HG02870 (cell line): ENCODE measurements at regions not wholly inside any gene's neighbourhood (a gene's known extent, or its start where the extent isn't known, plus 50 kb on each side); places are given as distances from the start of the nearest gene placed in this dataset.
"Not testable (repeated sequence)": the region's sequence is repeated elsewhere in the genome, so short reads cannot be mapped to it uniquely, and the experiment has no call there.

Experiments used
- ATAC-seq: cut with Tn5 transposase; IDR thresholded peaks from one replicate; pipeline ENCODE4 v1.9.1; 2021; ENCODE audit warnings: mild to moderate bottlenecking, moderate library complexity; ENCODE audit not compliant: unreplicated experiment

DNA sequence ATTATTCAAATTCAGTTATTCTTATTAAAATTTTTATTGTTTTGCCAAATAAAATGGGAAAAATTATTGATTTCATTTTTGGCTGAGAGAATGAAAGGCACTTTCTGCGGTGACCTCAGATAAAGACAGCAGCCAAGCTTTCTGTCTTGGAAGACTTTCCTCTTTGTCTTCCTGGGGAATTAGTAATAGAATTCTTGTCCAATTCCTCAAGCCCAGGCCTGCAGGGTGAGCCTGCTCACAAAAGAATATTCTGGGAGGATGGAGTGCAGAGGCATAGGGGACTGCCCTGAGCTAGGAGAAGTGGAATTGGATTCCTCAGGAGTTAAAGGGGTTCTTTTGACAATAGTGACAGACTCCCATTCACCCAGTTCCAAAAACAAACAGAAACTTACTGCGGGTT lies 614.5 kb upstream of the ADGRL2 start:
- no peak for ATAC-seq

DNA sequence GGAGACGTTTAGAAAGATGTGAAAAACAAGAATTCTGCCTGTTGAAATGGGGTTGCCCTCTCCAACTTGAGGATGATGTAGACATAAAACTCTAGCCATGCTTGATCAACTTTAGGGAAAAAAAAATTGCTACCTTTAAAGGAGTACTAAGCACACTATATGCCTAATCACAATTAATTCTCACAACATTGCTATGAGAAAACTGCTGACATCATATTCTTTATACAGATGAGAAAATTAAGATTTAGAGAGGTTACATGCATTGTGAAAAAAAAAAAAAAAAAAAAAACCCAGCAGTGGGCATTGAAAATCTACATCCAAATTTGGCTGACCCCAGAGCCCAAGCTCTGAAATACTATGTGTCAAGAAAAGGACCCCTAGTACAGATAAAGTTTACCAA lies 617.2 kb upstream of the ADGRL2 start:
- no peak for ATAC-seq

DNA sequence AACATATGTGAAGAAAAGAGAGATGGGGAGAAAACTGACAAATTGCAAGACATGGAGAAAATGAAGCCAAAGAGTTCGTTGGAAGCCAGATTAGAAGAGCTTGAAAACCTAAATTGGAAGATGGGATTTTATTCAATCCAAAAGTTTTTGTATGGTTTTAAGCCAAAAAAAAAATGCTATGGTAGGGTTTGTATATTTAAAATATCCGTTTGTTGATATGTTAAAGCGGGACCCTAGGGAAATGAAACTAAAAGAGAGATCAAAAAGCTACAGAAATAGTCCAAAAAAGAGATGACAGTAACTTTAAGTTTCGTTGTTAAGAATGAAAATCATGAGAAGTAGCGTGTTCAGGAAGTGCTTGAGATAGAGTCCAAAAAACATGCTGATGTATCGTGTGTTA lies 617.7 kb upstream of the ADGRL2 start:
- no peak for ATAC-seq

DNA sequence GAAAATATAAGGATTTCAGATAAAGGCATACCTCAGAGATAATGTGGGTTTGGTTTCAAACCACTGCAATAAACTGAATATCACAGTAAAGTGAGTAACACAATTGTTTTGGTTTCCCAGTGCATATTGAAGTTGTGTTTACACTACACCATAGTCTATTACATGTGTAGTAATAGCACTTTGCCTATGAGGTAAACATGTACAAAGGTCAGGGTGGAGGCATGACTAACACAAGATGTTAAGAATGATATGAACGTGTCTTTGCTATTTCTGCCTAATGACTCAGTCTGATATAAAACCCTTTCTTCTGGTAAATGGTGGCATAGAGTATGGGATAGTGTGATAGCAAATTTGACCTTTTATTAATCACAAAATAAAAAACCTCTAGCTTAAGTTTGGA lies 621.5 kb upstream of the ADGRL2 start:
- no peak for ATAC-seq

DNA sequence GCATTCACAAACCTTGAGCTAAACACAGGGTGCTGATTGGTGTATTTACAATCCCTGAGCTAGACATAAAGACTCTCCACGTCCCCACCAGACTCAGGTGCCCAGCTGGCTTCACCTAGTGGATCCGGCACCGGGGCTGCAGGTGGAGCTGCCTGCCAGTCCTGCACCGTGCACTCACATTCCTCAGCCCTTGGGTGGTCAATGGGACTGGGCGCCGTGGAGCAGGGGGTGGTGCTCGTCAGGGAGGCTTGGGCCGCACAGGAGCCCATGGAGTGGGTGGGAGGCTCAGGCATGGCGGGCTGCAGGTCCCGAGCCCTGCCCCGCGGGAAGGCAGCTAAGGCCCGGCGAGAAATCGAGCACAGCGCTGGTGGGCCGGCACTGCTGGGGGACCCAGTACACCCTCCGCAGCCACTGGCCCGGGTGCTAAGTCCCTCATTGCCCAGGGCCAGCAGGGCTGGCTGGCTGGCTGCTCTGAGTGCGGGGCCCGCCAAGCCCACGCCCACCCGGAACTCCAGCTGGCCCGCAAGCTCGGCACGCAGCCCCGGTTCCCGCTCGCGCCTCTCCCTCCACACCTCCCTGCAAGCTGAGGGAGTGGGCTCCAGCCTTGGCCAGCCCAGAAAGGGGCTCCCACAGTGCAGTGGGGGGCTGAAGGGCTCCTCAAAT lies 622.2 kb upstream of the ADGRL2 start:
- not testable (repeated sequence) for ATAC-seq

DNA sequence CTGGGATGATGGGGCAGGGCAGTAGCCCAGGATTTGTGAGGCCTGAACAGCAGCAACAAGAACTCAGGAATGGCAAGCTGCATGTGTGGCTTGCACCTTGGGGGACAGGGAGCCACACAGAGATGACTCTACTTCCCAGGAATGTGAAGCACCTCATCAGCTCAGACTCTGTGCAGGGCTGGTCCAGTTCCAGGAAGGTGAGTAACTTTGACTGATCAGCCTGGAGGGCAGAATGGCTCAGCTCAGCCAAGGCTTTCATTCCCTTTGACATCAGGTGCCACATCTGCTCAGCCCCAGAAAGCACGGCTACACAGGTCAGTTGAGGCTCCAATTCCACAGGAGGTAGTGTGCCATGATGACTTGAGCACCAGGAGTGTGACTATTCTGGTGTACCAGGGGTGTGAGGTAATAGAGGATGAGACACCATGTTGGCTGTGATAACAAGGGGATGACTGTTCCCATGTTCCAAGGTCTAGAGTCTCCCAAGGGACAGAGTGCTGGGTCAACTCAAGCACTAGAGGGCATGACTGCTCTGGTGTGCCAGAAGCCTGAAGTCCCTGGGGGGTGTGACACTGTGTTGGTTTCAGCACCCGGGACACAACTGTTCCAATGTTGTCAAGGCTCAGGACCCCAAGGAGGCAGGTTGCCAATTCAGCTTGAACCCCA lies 625.8 kb upstream of the ADGRL2 start:
- no peak for ATAC-seq

DNA sequence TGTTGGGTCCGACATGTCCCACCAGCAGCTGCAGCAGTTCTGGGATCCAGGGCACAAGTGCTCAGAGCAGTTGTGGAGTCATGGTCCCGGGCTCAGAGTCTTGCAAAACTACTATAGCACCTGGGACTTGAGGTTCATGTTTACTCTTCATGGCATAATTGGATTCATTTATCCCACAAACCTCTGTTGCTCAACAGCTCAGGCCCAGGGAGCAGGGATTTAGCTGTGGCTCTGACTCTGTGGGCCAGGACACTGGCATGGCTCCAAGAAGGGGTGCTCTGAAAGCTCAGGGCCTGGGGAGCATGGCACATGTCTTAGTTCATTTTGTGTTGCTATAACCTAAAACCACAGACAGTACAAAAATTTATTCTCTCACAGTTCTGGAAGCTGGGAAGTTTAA lies 626.7 kb upstream of the ADGRL2 start:
- ATAC-seq: no peak

DNA sequence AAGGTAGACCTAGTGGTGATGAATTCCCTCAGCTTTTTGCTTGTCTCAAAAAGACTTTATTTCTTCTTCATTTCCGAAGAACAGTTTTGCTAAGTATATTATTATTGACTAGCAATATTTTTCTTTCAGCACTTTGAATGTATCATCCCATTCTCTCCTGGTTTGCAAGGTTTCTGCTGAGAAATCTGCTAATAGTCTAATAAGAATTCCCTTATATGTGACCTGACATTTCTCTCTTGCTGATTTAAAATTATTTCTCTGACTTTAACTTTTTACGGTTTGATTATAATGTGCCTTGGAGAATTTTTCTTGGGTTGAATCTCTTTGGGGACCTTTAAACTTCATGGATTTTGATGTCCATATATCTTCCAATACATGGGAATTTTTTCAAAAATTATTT lies 628.3 kb upstream of the ADGRL2 start:
- no peak for ATAC-seq

DNA sequence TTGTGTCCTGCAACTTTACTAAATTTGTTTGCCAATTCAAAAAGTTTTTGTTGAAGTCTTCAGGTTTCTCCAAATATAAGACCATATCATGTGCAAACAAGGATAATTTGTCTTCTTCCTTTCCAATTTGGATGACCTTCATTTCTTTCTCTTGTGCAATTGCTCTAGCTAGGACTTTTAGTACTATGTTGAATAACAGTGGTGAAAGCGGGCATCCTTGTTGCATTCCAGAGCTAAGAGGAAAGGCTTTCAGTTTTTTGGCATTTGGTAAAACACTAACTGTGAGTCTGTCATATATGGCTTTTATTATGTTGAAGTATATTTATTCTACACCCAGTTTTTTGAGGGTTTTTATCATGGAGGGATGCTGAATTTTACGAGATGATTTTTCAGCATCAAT lies 630.0 kb upstream of the ADGRL2 start:
- ATAC-seq: no peak

DNA sequence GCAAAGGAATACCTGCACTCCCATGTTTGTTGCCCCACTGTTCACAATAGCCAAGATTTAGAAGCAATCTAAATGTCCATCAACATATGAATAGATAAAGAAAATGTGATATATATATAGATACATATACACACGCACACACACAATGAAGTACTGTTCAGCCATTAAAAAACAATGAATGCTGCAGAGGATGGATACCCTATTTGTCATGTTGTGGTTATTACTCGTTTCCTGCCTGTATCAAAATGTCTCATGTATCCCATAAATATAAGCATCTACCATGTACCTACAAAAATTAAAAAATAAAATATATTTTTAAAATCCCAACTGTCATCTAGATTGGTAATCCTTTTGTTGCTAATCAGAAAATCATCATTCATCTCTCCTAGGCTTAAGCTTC lies 634.8 kb upstream of the ADGRL2 start:
- ATAC-seq: no peak

DNA sequence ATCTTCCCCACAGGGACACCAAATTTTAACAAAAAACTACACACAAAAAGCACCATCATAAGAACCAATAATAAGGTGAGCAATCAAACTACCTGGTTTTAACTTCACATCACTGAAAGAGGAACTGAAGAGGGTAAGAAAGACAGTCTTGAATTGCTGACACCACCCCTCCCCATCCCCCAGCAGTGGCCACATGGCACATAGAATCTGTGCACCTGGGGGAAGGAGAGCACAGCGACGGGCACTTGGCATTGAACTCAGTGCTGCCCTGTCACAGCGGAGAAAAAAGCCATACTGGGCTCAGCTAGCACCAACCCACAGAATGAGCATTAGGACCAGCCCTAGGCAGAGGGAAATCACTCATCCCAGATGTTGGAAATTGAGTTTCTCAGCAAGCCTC lies 640.0 kb upstream of the ADGRL2 start:
- ATAC-seq: no peak

DNA sequence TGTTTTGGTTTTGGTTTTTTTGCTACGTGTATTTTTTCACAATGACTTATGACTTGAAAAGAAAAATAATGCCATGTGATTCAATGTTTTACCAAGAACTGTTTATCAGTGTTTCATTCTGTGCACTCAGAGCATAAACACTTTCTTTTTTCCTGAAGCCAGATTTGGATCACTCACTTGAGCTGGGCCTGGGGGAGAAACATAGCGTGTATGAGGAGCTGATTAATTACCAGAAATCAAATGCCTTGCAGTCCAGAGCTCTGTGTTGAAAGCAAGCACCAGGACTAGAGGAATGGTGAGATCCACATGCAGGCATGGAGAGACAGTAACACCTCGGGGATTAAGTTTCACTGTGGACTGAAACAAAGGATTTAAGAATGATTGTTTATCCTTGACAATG lies 642.1 kb upstream of the ADGRL2 start:
- no peak for ATAC-seq

DNA sequence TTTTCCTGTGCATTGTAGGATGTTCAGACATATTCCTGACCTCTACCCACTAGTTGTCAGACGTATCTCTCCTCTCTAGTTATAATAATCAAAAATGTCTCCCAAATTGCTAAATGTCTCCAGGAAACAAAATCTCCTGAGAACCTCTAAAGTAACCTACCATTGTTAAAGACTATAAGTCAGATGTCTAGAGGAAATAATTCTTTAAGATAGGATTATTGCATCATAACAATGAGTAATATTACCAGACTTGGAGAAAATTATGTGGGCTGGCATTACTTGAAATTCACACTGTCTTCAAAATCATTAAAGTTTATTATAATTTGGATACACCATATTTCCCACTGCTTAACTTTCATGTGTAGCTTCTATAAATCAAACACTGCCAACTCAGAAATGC lies 643.0 kb upstream of the ADGRL2 start:
- no peak for ATAC-seq

DNA sequence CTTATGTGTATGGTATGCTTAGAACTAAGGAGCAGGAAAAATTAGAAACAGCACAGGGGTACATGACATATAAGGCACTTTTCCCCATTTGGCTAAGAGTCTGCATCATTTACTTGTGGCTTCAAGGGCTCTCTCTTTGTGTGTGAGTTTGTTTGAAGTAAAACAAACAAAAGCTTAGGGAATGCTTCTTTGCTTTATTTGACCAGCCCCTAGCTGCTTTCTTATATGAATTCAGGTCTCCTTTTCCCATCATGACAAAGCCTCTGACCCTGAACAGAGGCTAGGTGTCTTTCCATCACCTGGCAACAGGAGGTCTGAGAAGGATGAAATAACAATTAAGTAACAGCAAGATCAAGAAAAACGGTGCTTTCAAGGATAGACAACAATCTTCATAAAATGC lies 643.8 kb upstream of the ADGRL2 start:
- no peak for ATAC-seq

DNA sequence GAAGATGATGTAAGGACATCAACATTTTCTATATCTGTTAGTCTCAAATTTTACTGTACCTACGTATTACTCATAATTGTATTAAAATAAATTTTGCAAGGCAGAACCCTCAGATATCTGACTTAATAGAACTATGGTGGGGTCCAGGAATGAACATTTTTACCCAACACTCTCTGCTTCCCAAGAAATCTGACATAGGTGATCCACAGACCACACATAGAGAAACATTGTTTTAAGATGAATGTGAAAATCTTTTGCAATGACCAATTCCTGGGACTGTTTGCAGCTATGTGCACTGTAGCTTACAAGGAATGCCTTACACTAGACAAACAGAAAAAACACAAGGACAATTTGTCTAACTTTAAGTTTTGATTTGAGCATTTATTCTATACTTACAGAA lies 645.6 kb upstream of the ADGRL2 start:
- no peak for ATAC-seq

DNA sequence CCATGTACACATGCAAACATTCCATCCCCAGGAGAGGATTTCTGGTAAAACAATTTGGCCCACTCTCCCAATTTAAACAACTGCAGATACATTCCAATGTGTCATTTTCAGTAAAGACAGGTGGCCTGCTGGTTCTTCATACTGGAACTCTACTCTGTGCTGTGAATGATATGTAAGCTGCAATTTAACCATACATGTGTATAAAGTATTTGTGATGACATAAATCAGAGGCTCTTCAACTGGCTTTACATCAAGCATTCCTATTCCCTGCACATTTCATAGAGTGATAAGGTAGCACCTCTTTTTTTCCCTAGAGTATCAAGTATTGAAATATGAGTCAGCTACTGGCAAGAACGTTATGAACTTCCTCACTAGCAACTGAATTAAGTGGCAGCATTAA lies 649.5 kb upstream of the ADGRL2 start:
- no peak for ATAC-seq

DNA sequence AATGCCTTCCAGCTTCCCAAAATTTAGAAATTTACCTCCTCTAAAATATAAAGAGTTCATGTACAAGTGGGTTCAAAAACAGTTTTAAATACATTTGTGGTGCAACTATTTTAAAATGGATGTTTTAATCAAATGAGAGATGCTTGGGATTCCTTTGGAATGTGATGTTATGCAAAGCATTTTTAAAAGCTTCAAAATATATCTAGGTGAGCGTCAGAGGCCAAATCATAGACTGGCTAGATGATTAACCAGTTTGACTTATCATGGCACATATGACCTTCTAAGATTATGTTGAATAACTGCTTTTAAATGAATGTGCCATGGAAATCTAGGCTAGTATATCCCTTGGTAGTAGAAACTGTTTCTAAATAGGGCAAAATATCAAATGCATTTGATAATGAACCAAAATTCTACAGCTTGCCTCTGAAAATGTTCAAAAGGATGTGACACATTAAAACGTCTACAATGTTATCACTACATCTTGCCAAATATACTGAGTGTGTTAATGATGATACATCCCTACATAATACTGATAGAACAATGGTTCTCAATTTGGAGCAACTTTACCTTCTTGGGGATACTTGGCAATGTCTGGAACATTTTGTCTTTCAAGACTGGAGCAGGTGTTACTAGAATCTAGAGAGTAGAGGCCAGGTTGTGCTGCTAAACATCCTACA lies 650.9 kb upstream of the ADGRL2 start:
- no peak for ATAC-seq

DNA sequence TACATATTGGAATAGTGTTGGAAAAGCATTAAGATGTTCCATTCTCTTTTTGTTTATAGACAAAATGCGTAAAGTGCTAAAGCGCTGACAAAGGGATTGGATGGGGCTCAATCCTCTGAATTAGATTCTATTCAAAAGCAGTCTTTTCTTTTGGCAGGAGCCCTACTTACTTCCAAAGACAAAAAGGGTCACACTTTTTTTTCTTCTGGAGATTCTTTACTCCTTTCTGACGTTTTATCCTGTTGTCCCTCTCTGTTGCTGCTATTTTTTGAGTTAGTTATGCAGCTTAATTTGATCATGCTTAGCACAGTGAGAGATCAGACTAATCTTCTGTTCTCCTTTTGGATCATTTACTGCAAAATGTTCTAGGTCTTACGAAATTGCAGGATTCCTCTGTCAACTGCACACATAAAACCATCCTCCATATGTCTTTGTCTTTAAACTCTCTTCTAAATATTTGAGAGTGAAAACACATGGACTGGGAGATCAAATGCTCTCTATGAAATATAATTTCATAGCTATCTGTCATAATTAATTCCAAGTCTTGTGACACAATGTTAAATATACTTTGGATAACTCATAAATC lies 656.4 kb upstream of the ADGRL2 start:
- no peak for ATAC-seq

DNA sequence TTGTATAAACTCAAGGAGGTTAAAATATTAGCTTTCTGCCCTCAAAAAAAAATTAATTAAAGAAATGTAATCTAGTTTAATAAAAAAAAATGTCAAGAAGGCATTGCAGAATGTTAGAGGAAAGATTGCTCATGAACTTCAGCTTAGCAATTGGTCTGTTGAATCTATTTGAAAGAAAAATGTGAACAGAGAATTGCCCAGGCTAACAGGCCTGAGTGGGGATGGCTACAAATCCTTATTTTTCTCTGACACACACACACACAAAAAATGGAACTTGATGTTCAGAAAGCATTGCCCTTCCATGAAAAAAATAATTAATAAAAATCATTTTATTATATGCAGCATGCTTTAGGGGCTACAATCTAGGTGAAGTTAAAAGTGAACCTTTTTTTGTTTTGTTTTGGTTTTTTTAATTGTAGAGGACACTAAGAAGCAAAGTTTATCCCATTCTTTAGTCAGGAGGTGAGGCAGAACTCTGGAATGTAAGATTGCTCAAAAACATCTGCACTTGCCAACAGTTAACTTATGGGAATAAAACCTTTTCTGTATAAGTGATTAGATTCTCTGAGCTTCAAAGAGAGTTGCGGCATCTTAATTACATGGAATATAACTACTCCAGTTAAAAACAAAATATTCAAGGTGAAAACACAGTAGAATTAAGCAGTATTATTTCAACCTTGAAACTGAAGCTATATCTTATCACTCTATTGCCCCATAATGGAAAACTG lies 658.5 kb upstream of the ADGRL2 start:
- no peak for ATAC-seq

DNA sequence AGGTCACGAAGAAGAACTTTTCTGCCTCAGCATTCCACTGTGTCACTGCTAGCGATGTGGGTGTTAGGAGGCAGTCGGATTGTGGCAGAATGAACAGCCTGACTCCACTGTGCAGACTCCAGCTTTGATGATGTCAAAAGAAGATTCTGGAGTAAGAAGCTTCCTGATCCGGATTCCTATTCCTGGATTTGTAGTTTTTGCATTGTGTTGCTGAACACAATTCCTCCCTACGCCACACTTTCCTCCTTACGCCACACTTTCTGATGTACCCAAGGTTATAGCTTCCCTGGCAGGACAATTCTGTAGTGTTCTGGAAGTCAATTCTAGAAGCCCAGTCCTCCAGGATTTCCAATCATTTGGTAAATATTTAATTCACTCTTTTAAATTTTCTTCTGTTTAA lies 665.2 kb upstream of the ADGRL2 start:
- ATAC-seq: no peak

DNA sequence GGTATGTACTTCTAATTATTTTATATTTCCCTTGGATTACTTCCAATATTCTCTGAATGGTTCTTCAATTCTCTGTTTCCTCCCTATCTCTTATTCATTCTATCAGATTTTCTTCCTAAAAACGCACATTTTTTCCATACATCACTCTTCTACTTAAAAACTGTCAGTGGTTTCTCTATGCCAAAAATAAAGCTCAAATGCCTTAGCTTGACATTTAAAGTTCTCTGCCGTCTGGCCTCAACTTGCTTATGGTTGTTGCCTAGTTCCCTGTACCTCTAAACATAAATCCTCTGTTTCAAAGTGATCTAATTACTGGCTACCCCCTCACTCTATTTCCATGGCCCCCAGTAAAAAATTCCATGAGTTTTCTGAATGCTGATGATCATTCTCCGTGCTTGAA lies 671.0 kb upstream of the ADGRL2 start:
- no peak for ATAC-seq
